KOPT-K1 (cell line): ENCODE measurements at regions not wholly inside any gene's neighbourhood (a gene's known extent, or its start where the extent isn't known, plus 50 kb on each side); places are given as distances from the start of the nearest gene placed in this dataset.

Experiments used
- H3K27ac ChIP-seq: fragments of 200-600 bp; sonication (generic); 2 replicates; pipeline ENCODE4 v1.5.1; 2016; ENCODE audit warnings: antibody characterized with exemption, mild to moderate bottlenecking, low read depth, low read length; ENCODE audit not compliant: poor library complexity, severe bottlenecking
- H3K36me3 ChIP-seq: fragments of 200-600 bp; sonication (generic); 2 replicates; pipeline ENCODE4 v1.5.1; 2017; ENCODE audit warnings: antibody characterized with exemption, mild to moderate bottlenecking, low read length, moderate library complexity; ENCODE audit not compliant: insufficient read depth
- H3K9me3 ChIP-seq: fragments of 200-600 bp; sonication (generic); 2 replicates; pipeline ENCODE4 v1.5.1; 2017; ENCODE audit warnings: antibody characterized with exemption, low read length, mild to moderate bottlenecking; ENCODE audit not compliant: insufficient read depth, poor library complexity, severe bottlenecking

GRCh38 chr6:170178561-170179477 is 112.1 kb downstream of the DLL1 start:
- Histone ChIP-seq H3K9me3 (peaks cover 10% of the 10 kb centered on the region), H3K36me3 (no peaks in the 10 kb centered on the region), H3K27ac (no peak overlapping the region)

- Histone ChIP-seq H3K27ac (no peak overlapping the region), H3K36me3 (no peaks in the 10 kb centered on the region), H3K9me3 (peaks cover 10% of the 10 kb centered on the region)
Observed at GRCh38 chr6:170177772-170178560, 112.9 kb downstream of the DLL1 start.

GRCh38 chr6:170176898-170177771 is 113.7 kb downstream of the DLL1 start:
- Histone ChIP-seq H3K36me3 (no peaks in the 10 kb centered on the region), H3K9me3 (peaks cover 11% of the 10 kb centered on the region), H3K27ac (no peak overlapping the region)

GRCh38 chr6:170176136-170176897 is 114.6 kb downstream of the DLL1 start:
- peaks cover 11% of the 10 kb centered on the region for H3K9me3 ChIP-seq
- no peaks in the 10 kb centered on the region for H3K36me3 ChIP-seq
- no peak overlapping the region for H3K27ac ChIP-seq

- Histone ChIP-seq H3K9me3 (peaks cover 18% of the 10 kb centered on the region), H3K27ac (no peak overlapping the region), H3K36me3 (no peaks in the 10 kb centered on the region)
Observed at GRCh38 chr6:170175644-170176135, 115.2 kb downstream of the DLL1 start.

GRCh38 chr6:170174771-170175643 is 115.9 kb downstream of the DLL1 start:
- Histone ChIP-seq H3K27ac (no peak overlapping the region), H3K9me3 (peaks cover 24% of the 10 kb centered on the region), H3K36me3 (no peaks in the 10 kb centered on the region)

- Histone ChIP-seq H3K36me3 (no peaks in the 10 kb centered on the region), H3K27ac (no peak overlapping the region)
Observed at GRCh38 chr6:170174124-170174770, 116.6 kb downstream of the DLL1 start.

GRCh38 chr6:170173335-170173881 is 117.5 kb downstream of the DLL1 start:
- H3K27ac ChIP-seq, result no peak overlapping the region

More at GRCh38 chr6:170174124-170174770, 116.6 kb downstream of the DLL1 start:
- H3K9me3 ChIP-seq, result peaks cover 31% of the 10 kb centered on the region

GRCh38 chr6:170172825-170173256 is 118.0 kb downstream of the DLL1 start:
- H3K36me3 ChIP-seq, result no peaks in the 10 kb centered on the region

More at GRCh38 chr6:170173335-170173881, 117.5 kb downstream of the DLL1 start:
- H3K36me3 ChIP-seq, result no peaks in the 10 kb centered on the region
- peaks cover 40% of the 10 kb centered on the region for H3K9me3 ChIP-seq

GRCh38 chr6:170172392-170172791 is 118.5 kb downstream of the DLL1 start:
- H3K27ac ChIP-seq, result no peak overlapping the region
- peaks cover 50% of the 10 kb centered on the region for H3K9me3 ChIP-seq
- no peaks in the 10 kb centered on the region for H3K36me3 ChIP-seq

More at GRCh38 chr6:170172825-170173256, 118.0 kb downstream of the DLL1 start:
- Histone ChIP-seq H3K27ac (no peak overlapping the region), H3K9me3 (peaks cover 45% of the 10 kb centered on the region)

GRCh38 chr6:170167657-170168159 is 123.2 kb downstream of the DLL1 start:
- H3K9me3 ChIP-seq, result peaks cover 54% of the 10 kb centered on the region
- no peak overlapping the region for H3K27ac ChIP-seq

GRCh38 chr6:170166511-170167122 is 124.3 kb downstream of the DLL1 start:
- H3K9me3 ChIP-seq, result peaks cover 45% of the 10 kb centered on the region
- H3K27ac ChIP-seq, result no peak overlapping the region

More at GRCh38 chr6:170167657-170168159, 123.2 kb downstream of the DLL1 start:
- no peaks in the 10 kb centered on the region for H3K36me3 ChIP-seq

More at GRCh38 chr6:170166511-170167122, 124.3 kb downstream of the DLL1 start:
- H3K36me3 ChIP-seq, result no peaks in the 10 kb centered on the region
